CD14-positive monocyte (primary cell): ENCODE measurements at regions not wholly inside any gene's neighbourhood (a gene's known extent, or its start where the extent isn't known, plus 50 kb on each side); places are given as distances from the start of the nearest gene placed in this dataset.

Source experiments
- DNase-seq, 3 donors: peaks; one replicate each; pipeline ENCODE4 v3.0.0-alpha.2; 2011 to 2022
- H2AFZ ChIP-seq: 2 replicates; pipeline ENCODE4 v1.6.0; 2012; ENCODE audit warnings: mild to moderate bottlenecking, low read depth, low read length, inconsistent platforms; ENCODE audit not compliant: insufficient read depth, poor library complexity, severe bottlenecking
- H3K27ac ChIP-seq, 2 donors: 1 replicate in 1 of 2; 2 replicates in 1 of 2; pipeline ENCODE4 v1.5.1; 2012 to 2013; ENCODE audit warnings: low read length in 2 of 2, control low read depth in 1 of 2, inconsistent platforms in 1 of 2, low read depth in 1 of 2, mild to moderate bottlenecking in 1 of 2
- H3K27me3 ChIP-seq, 2 donors: one replicate each; pipeline versions ENCODE4 v1.6.0 to v1.6.1; 2011 to 2013; ENCODE audit warnings: low read length in 2 of 2; ENCODE audit not compliant: control insufficient read depth in 2 of 2, insufficient read depth in 2 of 2
- H3K36me3 ChIP-seq, 2 donors: replicated peaks in 1 of 2; 1 replicate in 1 of 2; 2 replicates in 1 of 2; pipeline versions ENCODE4 v1.5.1 to v1.6.1; 2012 to 2013; ENCODE audit warnings: low read length in 2 of 2, control low read depth in 1 of 2, inconsistent platforms in 1 of 2, mild to moderate bottlenecking in 1 of 2; ENCODE audit not compliant: insufficient read depth in 2 of 2, control insufficient read depth in 1 of 2
- H3K4me1 ChIP-seq, 2 donors: 1 replicate in 1 of 2; 2 replicates in 1 of 2; pipeline versions ENCODE4 v1.5.1 to v1.6.1; 2012 to 2013; ENCODE audit warnings: low read length in 2 of 2, control low read depth in 1 of 2, inconsistent platforms in 1 of 2, mild to moderate bottlenecking in 1 of 2, moderate library complexity in 1 of 2; ENCODE audit not compliant: insufficient read depth in 2 of 2, control insufficient read depth in 1 of 2
- H3K4me2 ChIP-seq: replicated peaks from 2 replicates; pipeline ENCODE3; 2012; ENCODE audit warnings: low read length, moderate library complexity, mild to moderate bottlenecking; ENCODE audit not compliant: poor library complexity, severe bottlenecking; ENCODE audit errors: extremely low read depth
- H3K4me3 ChIP-seq, 3 experiments: fragments of 200-600 bp in 1 of 3; sonication (generic) in 1 of 3; replicated peaks in 1 of 3; 1 replicate in 2 of 3; 2 replicates in 1 of 3; pipeline ENCODE4 v1.5.1; 2011 to 2013; ENCODE audit warnings: low read length in 3 of 3, mild to moderate bottlenecking in 3 of 3, control low read depth in 2 of 3, low read depth in 2 of 3, inconsistent platforms in 1 of 3, moderate library complexity in 1 of 3
- H3K79me2 ChIP-seq: 2 replicates; pipeline ENCODE4 v1.6.0; 2012; ENCODE audit warnings: mild to moderate bottlenecking, control low read depth, inconsistent platforms, low read length, moderate library complexity; ENCODE audit not compliant: insufficient read depth
- H3K9ac ChIP-seq: 2 replicates; pipeline ENCODE4 v1.6.0; 2017; ENCODE audit warnings: low read length, mild to moderate bottlenecking; ENCODE audit not compliant: insufficient read depth, poor library complexity, severe bottlenecking
- H3K9me3 ChIP-seq, 2 donors: replicated peaks in 1 of 2; 1 replicate in 1 of 2; 2 replicates in 1 of 2; pipeline versions ENCODE4 v1.5.1 to v1.6.1; 2012 to 2013; ENCODE audit warnings: low read length in 2 of 2, control low read depth in 1 of 2; ENCODE audit not compliant: control insufficient read depth in 1 of 2, insufficient read depth in 1 of 2
- H4K20me1 ChIP-seq: 2 replicates; pipeline ENCODE4 v1.6.0; 2012; ENCODE audit warnings: mild to moderate bottlenecking, low read length, control low read depth, moderate library complexity; ENCODE audit not compliant: insufficient read depth
- H3K27ac Mint-ChIP-seq, 7 donors: one replicate each; pipeline ENCODE4 v1.8.0; 2020; ENCODE audit warnings: mild to moderate bottlenecking in 7 of 7, mixed read lengths in 7 of 7, moderate library complexity in 6 of 7, inconsistent platforms in 2 of 7
- H3K27me3 Mint-ChIP-seq, 3 donors: one replicate each; pipeline ENCODE4 v1.8.0; 2021 to 2022; ENCODE audit warnings: low read depth in 3 of 3, mild to moderate bottlenecking in 3 of 3, mixed read lengths in 3 of 3, moderate library complexity in 3 of 3, inconsistent platforms in 1 of 3
- H3K36me3 Mint-ChIP-seq, 2 donors: one replicate each; pipeline ENCODE4 v1.8.0; 2020; ENCODE audit warnings: mixed read lengths in 2 of 2, inconsistent platforms in 1 of 2, mild to moderate bottlenecking in 1 of 2
- H3K4me1 Mint-ChIP-seq: one replicate; pipeline ENCODE4 v1.8.0; 2020; ENCODE audit warnings: mild to moderate bottlenecking, mixed read lengths
- H3K4me3 Mint-ChIP-seq, 2 donors: one replicate each; pipeline ENCODE4 v1.8.0; 2020; ENCODE audit warnings: mild to moderate bottlenecking in 2 of 2, mixed read lengths in 2 of 2, moderate library complexity in 1 of 2
- H3K9me3 Mint-ChIP-seq, 7 donors: one replicate each; pipeline ENCODE4 v1.8.0; 2020 to 2022; ENCODE audit warnings: mixed read lengths in 7 of 7, mild to moderate bottlenecking in 6 of 7, moderate library complexity in 6 of 7, inconsistent platforms in 2 of 7
- WGBS: methylation state at CpG from one replicate; pipeline ENCODE4 v1.1.5; 2013; ENCODE audit warnings: missing lambda C conversion rate; ENCODE audit not compliant: insufficient coverage; 5-methylcytosine and 5-hydroxymethylcytosine counted together
- intact Hi-C, 2 donors: fragments of 100-400 bp; cut with micrococcal nuclease; formaldehyde crosslinking; loops; one replicate each; pipeline versions ENCODE4 v1.15.0 to v1.15.1; 2023
- TF ChIP-seq, protein P1 (sequence below): fragments of 200-600 bp; IDR thresholded peaks from one replicate; pipeline ENCODE4 v1.8.0; 2022; ENCODE audit warnings: antibody characterized with exemption, mild to moderate bottlenecking

DNA sequence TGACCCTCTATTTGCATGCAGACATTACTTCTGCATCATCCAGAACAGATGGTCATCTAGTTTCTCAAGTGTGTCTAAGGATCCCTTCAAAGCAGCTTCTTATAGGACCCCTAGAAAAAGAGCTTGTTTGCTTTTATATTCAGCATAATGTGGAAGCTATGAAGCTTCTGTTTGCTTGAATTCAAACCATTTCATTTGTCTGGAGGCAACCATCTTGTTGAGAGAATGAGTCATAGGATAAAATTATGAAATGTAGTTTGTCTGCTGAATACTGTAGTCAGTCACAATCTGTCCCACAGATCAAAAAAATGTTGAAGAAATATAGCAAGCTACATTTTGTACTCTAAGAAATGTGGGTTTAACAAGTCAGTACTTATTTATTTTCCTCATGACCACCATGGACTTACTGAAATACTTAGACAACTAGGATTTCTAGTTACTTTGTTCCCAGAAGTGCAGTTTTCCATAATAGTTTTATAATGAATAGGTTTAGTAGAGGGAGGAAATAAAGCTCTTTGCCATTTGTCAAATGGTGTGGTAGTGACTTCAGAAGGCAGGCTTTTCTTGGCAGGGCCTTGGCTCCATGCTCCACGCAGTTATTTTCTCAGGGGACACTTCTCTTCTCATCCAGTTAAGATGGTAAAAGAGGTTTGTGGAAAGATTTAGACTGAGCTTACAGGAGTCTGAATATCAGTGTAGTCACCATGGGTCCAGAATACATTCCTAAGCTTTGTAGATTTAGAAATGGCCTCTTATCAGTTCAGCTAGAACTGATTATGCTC is 74.8 kb upstream of the DEPDC1 start:
- no peaks in the 10 kb centered on the region for H3K4me1 ChIP-seq
- DNase-seq: no peak
- intact Hi-C loops: no loop called here
- Mint-ChIP-seq H3K9me3 (peaks cover 0 to 8% (median 0%) of the 10 kb centered on the region in 7 donors), H3K4me1 (no peaks in the 10 kb centered on the region), H3K27ac (no peak overlapping the region), H3K36me3 (no peaks in the 10 kb centered on the region), H3K4me3 (no peak overlapping the region), H3K27me3 (peaks cover 0 to 2% (median 0%) of the 10 kb centered on the region in 3 donors)
- peaks cover 4 to 7% of the 10 kb centered on the region in 2 donors for H3K9me3 ChIP-seq
- no peak overlapping the region for H3K4me3 ChIP-seq
- H3K27me3 ChIP-seq: no peaks in the 10 kb centered on the region
- H3K4me2 ChIP-seq: no peak overlapping the region
- no CpG with 5 or more reads among the region's 1 CpG for whole genome bisulfite sequencing
- H4K20me1 ChIP-seq: no peaks in the 10 kb centered on the region
- no peaks in the 10 kb centered on the region for H3K36me3 ChIP-seq
- TF ChIP-seq, protein P1, sequence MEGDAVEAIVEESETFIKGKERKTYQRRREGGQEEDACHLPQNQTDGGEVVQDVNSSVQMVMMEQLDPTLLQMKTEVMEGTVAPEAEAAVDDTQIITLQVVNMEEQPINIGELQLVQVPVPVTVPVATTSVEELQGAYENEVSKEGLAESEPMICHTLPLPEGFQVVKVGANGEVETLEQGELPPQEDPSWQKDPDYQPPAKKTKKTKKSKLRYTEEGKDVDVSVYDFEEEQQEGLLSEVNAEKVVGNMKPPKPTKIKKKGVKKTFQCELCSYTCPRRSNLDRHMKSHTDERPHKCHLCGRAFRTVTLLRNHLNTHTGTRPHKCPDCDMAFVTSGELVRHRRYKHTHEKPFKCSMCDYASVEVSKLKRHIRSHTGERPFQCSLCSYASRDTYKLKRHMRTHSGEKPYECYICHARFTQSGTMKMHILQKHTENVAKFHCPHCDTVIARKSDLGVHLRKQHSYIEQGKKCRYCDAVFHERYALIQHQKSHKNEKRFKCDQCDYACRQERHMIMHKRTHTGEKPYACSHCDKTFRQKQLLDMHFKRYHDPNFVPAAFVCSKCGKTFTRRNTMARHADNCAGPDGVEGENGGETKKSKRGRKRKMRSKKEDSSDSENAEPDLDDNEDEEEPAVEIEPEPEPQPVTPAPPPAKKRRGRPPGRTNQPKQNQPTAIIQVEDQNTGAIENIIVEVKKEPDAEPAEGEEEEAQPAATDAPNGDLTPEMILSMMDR: no peak
- no peaks in the 10 kb centered on the region for H3K79me2 ChIP-seq
- no peak overlapping the region for H3K27ac ChIP-seq
- H3K9ac ChIP-seq: no peak overlapping the region
- H2AFZ ChIP-seq: no peak overlapping the region

DNA sequence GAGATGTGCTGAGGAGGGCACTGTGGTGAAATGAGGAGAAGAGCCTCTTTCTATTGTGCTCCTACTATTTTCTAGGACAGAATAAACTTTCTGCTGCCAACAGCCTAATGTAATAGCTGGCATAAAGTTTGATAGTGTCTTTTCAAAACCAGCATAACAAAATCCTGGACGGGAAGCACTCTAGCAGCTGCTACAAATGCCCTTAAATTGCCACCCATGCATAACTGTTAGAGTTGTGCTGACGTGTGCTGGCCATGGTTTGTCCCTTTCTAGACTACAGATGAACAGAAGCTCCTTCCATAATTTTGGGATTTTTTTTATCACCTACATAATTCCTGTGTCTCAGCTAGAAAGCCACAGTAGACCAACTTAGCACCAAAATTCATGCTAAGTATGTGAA is 88.5 kb upstream of the DEPDC1 start:
- no peaks in the 10 kb centered on the region for H3K4me1 ChIP-seq
- TF ChIP-seq, protein P1: no peak
- no peaks in the 10 kb centered on the region for H3K36me3 ChIP-seq
- no peaks in the 10 kb centered on the region for H3K27me3 ChIP-seq
- Mint-ChIP-seq H3K4me1 (no peaks in the 10 kb centered on the region), H3K27ac (no peak overlapping the region), H3K36me3 (no peaks in the 10 kb centered on the region), H3K9me3 (peaks cover 0 to 7% (median 0%) of the 10 kb centered on the region in 7 donors), H3K27me3 (peaks cover 0 to 3% (median 0%) of the 10 kb centered on the region in 3 donors), H3K4me3 (no peak overlapping the region)
- H3K9me3 ChIP-seq: no peaks in the 10 kb centered on the region
- no peak overlapping the region for H3K27ac ChIP-seq
- H3K79me2 ChIP-seq: no peaks in the 10 kb centered on the region
- no peak overlapping the region for H3K4me3 ChIP-seq
- H3K4me2 ChIP-seq: no peak overlapping the region
- H3K9ac ChIP-seq: no peak overlapping the region
- intact Hi-C loops: no loop called here
- H2AFZ ChIP-seq: no peak overlapping the region
- no peak for DNase-seq
- no peaks in the 10 kb centered on the region for H4K20me1 ChIP-seq
- WGBS: 83% methylated on average over 1 of the region's 2 CpGs
